AG09319 (cell line): ENCODE measurements at regions not wholly inside any gene's neighbourhood (a gene's known extent, or its start where the extent isn't known, plus 50 kb on each side); places are given as distances from the start of the nearest gene placed in this dataset.

ENCODE experiments used
- DNase-seq: peaks from one replicate; pipeline ENCODE4 v3.0.0-alpha.2; 2010; ENCODE audit warnings: low read depth; ENCODE audit errors: extremely low read depth
- TF ChIP-seq, protein P1 (sequence below): IDR thresholded peaks from 2 replicates; pipeline ENCODE4 v1.5.1; 2011; ENCODE audit warnings: low read depth, mild to moderate bottlenecking, inconsistent platforms, low read length, moderate library complexity

GRCh38 chr4:187271848-187272247 lies 548.2 kb upstream of the FAT1 start:
- TF ChIP-seq, protein P1, sequence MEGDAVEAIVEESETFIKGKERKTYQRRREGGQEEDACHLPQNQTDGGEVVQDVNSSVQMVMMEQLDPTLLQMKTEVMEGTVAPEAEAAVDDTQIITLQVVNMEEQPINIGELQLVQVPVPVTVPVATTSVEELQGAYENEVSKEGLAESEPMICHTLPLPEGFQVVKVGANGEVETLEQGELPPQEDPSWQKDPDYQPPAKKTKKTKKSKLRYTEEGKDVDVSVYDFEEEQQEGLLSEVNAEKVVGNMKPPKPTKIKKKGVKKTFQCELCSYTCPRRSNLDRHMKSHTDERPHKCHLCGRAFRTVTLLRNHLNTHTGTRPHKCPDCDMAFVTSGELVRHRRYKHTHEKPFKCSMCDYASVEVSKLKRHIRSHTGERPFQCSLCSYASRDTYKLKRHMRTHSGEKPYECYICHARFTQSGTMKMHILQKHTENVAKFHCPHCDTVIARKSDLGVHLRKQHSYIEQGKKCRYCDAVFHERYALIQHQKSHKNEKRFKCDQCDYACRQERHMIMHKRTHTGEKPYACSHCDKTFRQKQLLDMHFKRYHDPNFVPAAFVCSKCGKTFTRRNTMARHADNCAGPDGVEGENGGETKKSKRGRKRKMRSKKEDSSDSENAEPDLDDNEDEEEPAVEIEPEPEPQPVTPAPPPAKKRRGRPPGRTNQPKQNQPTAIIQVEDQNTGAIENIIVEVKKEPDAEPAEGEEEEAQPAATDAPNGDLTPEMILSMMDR: no peak
- no peak for DNase-seq

DNA sequence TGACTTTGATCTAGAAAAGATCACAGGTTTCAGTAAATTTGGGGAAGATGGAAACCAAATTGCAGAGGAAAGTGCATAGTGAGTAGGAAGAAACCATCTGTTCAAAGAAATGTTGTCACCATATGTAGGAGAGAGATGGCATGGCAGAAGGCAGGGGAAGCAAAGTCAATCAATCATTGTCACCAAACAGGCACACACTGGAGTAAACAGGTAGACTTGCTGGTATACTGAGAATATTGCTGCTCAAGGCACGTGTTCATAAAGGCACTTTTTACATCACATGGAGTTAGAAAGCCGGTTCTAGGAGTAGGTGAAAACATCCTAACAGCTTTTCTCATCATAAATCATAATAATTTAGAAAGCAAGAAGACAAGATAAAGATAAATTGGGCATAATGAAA lies 550.5 kb upstream of the FAT1 start:
- DNase-seq: no peak
- TF ChIP-seq, protein P1: no peak

- TF ChIP-seq, protein P1: no peak
- DNase-seq: no peak
Observed at GRCh38 chr4:187276736-187277408, 553.2 kb upstream of the FAT1 start.

GRCh38 chr4:187283201-187283955 lies 559.7 kb upstream of the FAT1 start:
- DNase-seq: no peak
- TF ChIP-seq, protein P1: no peak

DNA sequence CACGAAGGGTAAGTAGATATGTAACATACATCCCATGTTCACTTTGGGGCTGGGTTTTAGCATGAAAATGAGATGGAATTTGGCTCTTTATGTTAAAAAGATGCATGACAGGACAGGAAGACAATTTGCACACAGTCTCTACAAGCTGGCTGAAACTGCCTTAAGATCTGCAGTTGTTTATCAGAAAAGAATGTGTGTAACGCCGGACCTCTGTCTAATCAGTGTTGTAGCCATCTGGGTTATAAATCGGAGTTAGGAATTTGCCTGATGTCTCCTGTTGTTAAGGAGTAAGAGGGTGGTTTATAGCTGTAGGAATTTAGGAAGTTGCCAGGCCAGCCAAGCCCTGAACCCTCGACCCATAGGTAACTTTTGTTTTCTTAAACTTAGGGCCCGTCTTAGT lies 562.9 kb upstream of the FAT1 start:
- TF ChIP-seq, protein P1: no peak
- no peak for DNase-seq

- TF ChIP-seq, protein P1: no peak
- DNase-seq: no peak
Observed at GRCh38 chr4:187289371-187289770, 565.7 kb upstream of the FAT1 start.

DNA sequence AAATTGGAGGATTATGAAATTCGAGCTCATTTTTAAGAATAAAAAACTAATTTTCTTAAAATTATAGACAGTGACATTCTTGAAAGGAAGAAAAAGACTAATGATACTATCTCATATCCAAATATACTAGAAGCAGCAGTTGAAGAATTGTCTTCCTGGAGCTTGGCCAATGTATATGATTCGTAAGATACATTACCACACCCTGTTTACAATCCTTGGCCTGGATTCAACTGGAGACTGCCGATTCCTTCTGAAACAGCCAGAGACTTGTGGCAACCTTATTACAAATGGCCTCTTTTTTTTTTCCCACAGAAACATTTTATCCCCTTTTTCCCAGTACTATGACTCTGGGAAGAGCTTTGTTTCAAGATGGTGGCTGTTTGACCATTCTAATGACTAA lies 571.2 kb upstream of the FAT1 start:
- TF ChIP-seq, protein P1: no peak
- DNase-seq: no peak
